Type B pancreatic cell (in vitro differentiated cells): ENCODE measurements at regions not wholly inside any gene's neighbourhood (a gene's known extent, or its start where the extent isn't known, plus 50 kb on each side); places are given as distances from the start of the nearest gene placed in this dataset.

Source experiments
- DNase-seq: peaks from one replicate; pipeline ENCODE4 v3.0.0; 2021; ENCODE audit warnings: mixed read lengths; ENCODE audit not compliant: unreplicated experiment; ENCODE audit errors: extremely low spot score
- H3K27ac Mint-ChIP-seq: 2 replicates; pipeline ENCODE4 v1.8.0; 2021; ENCODE audit warnings: mild to moderate bottlenecking, mixed read lengths
- H3K27me3 Mint-ChIP-seq: 2 replicates; pipeline ENCODE4 v1.8.0; 2021; ENCODE audit warnings: mixed read lengths
- H3K36me3 Mint-ChIP-seq: 2 replicates; pipeline ENCODE4 v1.8.0; 2021; ENCODE audit warnings: mixed read lengths
- H3K4me1 Mint-ChIP-seq: one replicate; pipeline ENCODE4 v1.8.0; 2021; ENCODE audit warnings: mixed read lengths; ENCODE audit not compliant: unreplicated experiment
- H3K4me3 Mint-ChIP-seq: 2 replicates; pipeline ENCODE4 v1.8.0; 2021; ENCODE audit warnings: mild to moderate bottlenecking, mixed read lengths
- H3K9me3 Mint-ChIP-seq: 2 replicates; pipeline ENCODE4 v1.8.0; 2021; ENCODE audit warnings: mixed read lengths
- TF ChIP-seq, protein P1 (sequence below): fragments of 200-600 bp; sonication (generic); conservative IDR thresholded peaks from 2 replicates; pipeline ENCODE4 v1.5.0; 2021; ENCODE audit warnings: antibody characterized with exemption, mild to moderate bottlenecking

- H3K27ac Mint-ChIP-seq, result no peak overlapping the region
- no peak overlapping the region for H3K4me3 Mint-ChIP-seq
- H3K4me1 Mint-ChIP-seq, result peaks cover 11% of the 10 kb centered on the region
- H3K36me3 Mint-ChIP-seq, result no peaks in the 10 kb centered on the region
- no peak for DNase-seq
- no peaks in the 10 kb centered on the region for H3K27me3 Mint-ChIP-seq
- TF ChIP-seq, protein P1, sequence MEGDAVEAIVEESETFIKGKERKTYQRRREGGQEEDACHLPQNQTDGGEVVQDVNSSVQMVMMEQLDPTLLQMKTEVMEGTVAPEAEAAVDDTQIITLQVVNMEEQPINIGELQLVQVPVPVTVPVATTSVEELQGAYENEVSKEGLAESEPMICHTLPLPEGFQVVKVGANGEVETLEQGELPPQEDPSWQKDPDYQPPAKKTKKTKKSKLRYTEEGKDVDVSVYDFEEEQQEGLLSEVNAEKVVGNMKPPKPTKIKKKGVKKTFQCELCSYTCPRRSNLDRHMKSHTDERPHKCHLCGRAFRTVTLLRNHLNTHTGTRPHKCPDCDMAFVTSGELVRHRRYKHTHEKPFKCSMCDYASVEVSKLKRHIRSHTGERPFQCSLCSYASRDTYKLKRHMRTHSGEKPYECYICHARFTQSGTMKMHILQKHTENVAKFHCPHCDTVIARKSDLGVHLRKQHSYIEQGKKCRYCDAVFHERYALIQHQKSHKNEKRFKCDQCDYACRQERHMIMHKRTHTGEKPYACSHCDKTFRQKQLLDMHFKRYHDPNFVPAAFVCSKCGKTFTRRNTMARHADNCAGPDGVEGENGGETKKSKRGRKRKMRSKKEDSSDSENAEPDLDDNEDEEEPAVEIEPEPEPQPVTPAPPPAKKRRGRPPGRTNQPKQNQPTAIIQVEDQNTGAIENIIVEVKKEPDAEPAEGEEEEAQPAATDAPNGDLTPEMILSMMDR, result peak; percentile 58
- no peaks in the 10 kb centered on the region for H3K9me3 Mint-ChIP-seq
These were observed 212.1 kb upstream of the PHACTR1 start for GRCh38 chr6:12504325-12504966.

GRCh38 chr6:12505486-12505885, 211.1 kb upstream of the PHACTR1 start:
- Mint-ChIP-seq H3K4me1 (peaks cover 11% of the 10 kb centered on the region), H3K4me3 (no peak overlapping the region), H3K36me3 (no peaks in the 10 kb centered on the region), H3K27me3 (no peaks in the 10 kb centered on the region), H3K27ac (no peak overlapping the region), H3K9me3 (no peaks in the 10 kb centered on the region)
- TF ChIP-seq, protein P1, result no peak
- no peak for DNase-seq

DNA sequence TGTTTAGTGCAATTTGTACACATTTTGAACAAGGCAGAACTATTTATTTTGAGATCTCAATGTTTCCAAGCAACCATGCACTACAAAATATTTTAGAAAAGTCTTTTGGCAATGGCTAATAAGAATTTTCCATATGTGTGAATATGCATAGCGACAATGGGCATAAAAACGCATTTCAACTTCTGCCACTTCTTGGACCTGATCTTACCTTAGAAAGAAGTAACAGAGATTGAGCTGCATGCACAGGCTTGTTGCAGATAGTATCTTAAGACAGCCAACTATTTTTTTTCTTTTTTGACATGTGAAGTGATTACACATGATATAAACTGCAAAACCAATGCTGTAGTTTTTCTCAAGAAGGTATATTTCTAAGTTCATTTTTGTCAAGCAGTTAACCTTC, 210.4 kb upstream of the PHACTR1 start:
- Mint-ChIP-seq H3K36me3 (no peaks in the 10 kb centered on the region), H3K4me1 (peaks cover 11% of the 10 kb centered on the region), H3K27me3 (no peaks in the 10 kb centered on the region), H3K9me3 (no peaks in the 10 kb centered on the region), H3K27ac (no peak overlapping the region), H3K4me3 (no peak overlapping the region)
- TF ChIP-seq, protein P1, result no peak
- no peak for DNase-seq

DNA sequence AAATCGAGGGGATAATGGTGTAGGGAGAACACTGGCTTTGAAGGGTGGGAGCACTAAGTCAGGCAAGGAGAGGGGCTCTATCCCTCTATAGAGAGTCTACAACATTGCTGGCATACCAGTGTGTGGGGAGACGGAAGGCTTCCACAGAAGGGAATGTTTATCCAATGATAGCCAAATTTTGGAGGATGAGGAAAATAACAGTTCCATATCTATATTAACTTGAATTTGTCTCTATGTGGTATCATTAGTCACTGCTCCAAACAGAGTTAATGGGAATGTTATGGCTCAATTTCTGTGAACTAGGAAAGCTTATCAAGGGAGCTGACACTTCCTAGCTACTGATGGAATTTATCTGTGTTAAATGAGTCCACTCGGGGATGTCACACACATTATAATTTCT, 208.9 kb upstream of the PHACTR1 start:
- Mint-ChIP-seq H3K9me3 (no peaks in the 10 kb centered on the region), H3K36me3 (no peaks in the 10 kb centered on the region), H3K27ac (no peak overlapping the region), H3K27me3 (no peaks in the 10 kb centered on the region), H3K4me3 (no peak overlapping the region), H3K4me1 (peaks cover 11% of the 10 kb centered on the region)
- no peak for DNase-seq
- TF ChIP-seq, protein P1, result no peak

DNA sequence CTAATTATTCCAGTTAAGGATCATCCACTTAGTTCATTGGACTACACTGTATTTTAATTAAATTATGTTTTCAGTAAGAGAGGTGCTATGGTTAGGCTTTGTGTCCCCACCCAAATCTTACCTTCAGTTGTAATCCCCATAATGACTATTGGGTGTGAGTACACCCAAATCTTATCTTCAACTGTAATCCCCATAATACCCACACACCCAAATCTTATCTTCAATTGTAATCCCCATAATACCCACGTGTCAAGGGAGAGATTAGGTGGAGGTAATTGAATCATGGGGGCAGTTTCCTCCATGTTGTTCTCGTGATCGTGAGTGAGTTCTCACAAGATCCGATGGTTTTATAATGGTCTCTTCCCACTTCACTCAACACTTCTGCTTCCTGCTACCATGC, 208.0 kb upstream of the PHACTR1 start:
- no peaks in the 10 kb centered on the region for H3K9me3 Mint-ChIP-seq
- H3K4me3 Mint-ChIP-seq, result no peak overlapping the region
- TF ChIP-seq, protein P1, result no peak
- no peaks in the 10 kb centered on the region for H3K27me3 Mint-ChIP-seq
- H3K36me3 Mint-ChIP-seq, result no peaks in the 10 kb centered on the region
- no peak for DNase-seq
- peaks cover 11% of the 10 kb centered on the region for H3K4me1 Mint-ChIP-seq
- no peak overlapping the region for H3K27ac Mint-ChIP-seq

GRCh38 chr6:12509060-12509459, 207.5 kb upstream of the PHACTR1 start:
- Mint-ChIP-seq H3K36me3 (no peaks in the 10 kb centered on the region), H3K9me3 (no peaks in the 10 kb centered on the region), H3K27me3 (no peaks in the 10 kb centered on the region), H3K4me1 (peaks cover 11% of the 10 kb centered on the region), H3K27ac (no peak overlapping the region), H3K4me3 (no peak overlapping the region)
- DNase-seq, result no peak
- TF ChIP-seq, protein P1, result no peak
